ENCODE measurements at regions not wholly inside any gene's neighbourhood (a gene's known extent, or its start where the extent isn't known, plus 50 kb on each side); places are given as distances from the start of the nearest gene placed in this dataset.

DNA sequence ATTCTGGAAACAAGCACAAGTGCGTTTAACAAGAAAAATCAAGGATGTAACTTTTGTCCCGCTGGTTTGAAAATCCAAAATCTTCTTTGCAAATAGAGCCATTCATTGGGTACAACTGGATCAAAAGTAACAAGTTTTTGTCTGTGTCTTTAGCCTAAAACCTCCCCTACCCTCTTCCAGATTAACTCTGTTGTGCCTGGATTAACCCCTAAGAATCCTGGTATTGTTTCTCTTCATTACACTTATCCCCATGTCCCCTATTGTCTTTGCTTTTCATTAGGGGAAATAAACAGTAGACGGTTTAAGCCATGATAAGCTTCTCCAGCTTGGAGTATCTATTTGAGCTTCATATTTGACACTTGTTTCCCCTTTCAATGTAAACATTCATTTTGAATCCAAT is 242.1 kb upstream of the ARGLU1 start:
- DNase-seq = no peak
- H3K27me3 ChIP-seq = peaks cover 0 to 18% (median 0%) of the 10 kb centered on the region in 4 donors
- TF ChIP-seq, protein P1, sequence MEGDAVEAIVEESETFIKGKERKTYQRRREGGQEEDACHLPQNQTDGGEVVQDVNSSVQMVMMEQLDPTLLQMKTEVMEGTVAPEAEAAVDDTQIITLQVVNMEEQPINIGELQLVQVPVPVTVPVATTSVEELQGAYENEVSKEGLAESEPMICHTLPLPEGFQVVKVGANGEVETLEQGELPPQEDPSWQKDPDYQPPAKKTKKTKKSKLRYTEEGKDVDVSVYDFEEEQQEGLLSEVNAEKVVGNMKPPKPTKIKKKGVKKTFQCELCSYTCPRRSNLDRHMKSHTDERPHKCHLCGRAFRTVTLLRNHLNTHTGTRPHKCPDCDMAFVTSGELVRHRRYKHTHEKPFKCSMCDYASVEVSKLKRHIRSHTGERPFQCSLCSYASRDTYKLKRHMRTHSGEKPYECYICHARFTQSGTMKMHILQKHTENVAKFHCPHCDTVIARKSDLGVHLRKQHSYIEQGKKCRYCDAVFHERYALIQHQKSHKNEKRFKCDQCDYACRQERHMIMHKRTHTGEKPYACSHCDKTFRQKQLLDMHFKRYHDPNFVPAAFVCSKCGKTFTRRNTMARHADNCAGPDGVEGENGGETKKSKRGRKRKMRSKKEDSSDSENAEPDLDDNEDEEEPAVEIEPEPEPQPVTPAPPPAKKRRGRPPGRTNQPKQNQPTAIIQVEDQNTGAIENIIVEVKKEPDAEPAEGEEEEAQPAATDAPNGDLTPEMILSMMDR (IDR thresholded peaks at IDR 0.05) = no peak
- intact Hi-C loops (cut with DNase I) = no loop called here
- H3K9me3 ChIP-seq = no peaks in the 10 kb centered on the region
- WGBS, 2 donors = 68 to 69% methylated on average over 3 of the region's 3 CpGs
- H3K4me3 ChIP-seq = no peak overlapping the region
- no peaks in the 10 kb centered on the region for H3K36me3 ChIP-seq
- H3K27ac ChIP-seq = no peak overlapping the region
- peaks cover 0 to 7% (median 0%) of the 10 kb centered on the region in 3 donors for H3K4me1 ChIP-seq

DNA sequence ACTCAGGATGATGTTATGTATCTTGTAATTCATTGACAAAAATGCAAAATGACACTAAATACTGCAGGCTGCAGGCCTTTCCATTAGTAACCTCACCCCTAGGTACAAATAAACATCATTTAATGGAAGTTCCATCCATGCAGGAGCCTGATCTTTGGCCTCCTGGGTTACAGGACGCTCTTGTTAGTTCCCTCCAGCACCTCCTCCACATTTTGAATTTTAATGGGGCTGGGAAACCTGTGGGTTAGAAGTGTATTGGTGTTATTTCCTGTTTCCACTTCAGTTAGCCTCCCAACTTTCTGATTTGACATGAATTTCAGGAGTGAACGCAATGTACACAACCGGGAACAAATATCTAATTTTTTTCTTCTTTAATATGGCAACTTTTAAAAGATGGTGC is 237.1 kb upstream of the ARGLU1 start:
- H3K4me3 ChIP-seq = no peak overlapping the region
- intact Hi-C loops (cut with DNase I) = no loop called here

DNA sequence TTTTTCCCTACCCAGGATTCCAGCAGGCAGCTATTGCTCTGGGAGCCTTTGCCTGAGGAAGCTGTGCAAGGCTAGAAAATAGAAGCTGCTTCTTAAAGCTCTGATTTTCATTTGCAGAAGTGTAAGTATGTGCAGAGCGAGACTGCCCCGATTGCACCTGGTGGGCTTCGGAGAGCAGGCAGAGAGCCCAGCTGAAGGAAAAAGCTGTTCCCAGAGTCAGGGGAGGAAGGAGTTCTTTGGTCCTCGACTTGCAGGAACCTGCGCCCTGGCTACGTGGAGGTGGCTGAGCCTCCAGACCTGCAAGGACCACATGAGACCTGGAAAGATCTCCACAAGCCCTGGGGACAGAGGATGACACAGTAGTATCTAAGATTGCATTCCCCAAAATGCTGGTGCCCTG is 235.0 kb upstream of the ARGLU1 start:
- no peak for TF ChIP-seq POLR2A (IDR thresholded peaks at IDR 0.05)
- TF ChIP-seq, protein P1 (IDR thresholded peaks at IDR 0.05) = no peak
- no peak overlapping the region for H3K4me3 ChIP-seq
- no peaks in the 10 kb centered on the region for H3K4me1 ChIP-seq
- DNase-seq = no peak
- no peaks in the 10 kb centered on the region for H3K36me3 ChIP-seq
- H3K27me3 ChIP-seq = peaks cover 0 to 17% (median 0%) of the 10 kb centered on the region in 4 donors
- intact Hi-C loops (cut with DNase I) = no loop called here
- no peaks in the 10 kb centered on the region for H3K9me3 ChIP-seq
- no peak overlapping the region for H3K27ac ChIP-seq
- WGBS, 2 donors = no CpG with 5 or more reads among the region's 6 CpGs

More for the DNA sequence above, 237.1 kb upstream of the ARGLU1 start:
- 63 to 72% methylated on average over 3 of the region's 3 CpGs for WGBS, 2 donors
- Histone ChIP-seq H3K27me3 (peaks cover 0 to 14% (median 0%) of the 10 kb centered on the region in 4 donors), H3K36me3 (no peaks in the 10 kb centered on the region), H3K4me1 (peaks cover 0 to 7% (median 0%) of the 10 kb centered on the region in 3 donors), H3K27ac (no peak overlapping the region), H3K9me3 (no peaks in the 10 kb centered on the region)
- no peak for DNase-seq
- TF ChIP-seq, protein P1 (IDR thresholded peaks at IDR 0.05) = no peak
- no peak for TF ChIP-seq POLR2A (IDR thresholded peaks at IDR 0.05)

DNA sequence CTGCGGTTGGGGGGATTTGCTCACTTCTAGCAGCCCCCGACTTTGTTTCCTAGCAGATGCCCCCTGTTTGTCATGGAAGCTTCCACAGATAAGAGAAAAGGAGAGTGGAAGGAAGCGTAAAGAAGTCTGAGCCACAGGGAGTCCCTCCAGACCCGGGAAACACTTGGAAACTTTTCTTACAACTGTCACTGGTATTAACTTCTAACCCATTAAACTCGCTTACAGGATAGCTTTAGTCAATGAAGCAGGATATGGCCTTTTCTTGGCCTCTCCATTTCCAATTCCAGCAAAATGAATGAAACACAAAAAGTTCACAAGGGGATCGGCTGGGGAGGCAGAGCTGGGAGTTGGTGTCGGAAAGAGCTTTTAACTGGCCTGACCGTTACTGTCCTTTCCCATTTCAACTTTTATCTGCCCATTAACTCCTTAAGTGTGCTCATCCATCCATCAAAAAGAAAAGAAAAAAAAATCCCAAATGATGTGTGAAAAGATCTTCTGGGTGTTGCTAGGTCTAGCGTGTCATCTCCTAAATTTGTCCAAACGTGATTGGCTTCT is 231.9 kb upstream of the ARGLU1 start:
- WGBS, 2 donors = 80 to 83% methylated on average over 9 to 10 of the region's 10 CpGs
- intact Hi-C loops (cut with DNase I) = no loop called here

DNA sequence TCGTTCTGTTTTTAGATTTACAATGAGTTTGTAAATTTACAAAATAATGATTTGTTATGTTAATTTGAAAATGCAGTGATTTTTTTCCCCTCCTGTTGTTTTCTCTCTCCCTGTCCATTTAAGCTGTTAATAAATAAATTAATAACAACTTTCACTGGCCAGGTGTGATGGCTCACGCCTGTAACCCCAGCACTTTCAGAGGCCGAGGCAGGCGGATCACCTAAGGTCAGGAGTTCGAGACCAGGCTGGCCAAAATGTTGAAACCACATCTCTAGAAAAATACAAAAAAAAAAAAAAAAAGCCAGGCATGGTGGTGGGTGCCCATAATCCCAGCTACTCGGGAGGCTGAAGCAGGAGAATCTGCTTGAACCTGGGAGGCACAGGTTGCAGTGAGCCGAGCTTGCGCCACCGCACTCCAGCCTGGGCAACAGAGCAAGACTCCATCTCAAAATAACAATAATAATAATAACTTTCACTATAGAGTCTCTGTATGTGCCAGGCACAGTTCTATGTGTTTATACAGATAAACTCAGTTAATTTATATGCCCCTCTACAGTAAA is 229.2 kb upstream of the ARGLU1 start:
- DNase-seq = no peak
- TF ChIP-seq, protein P1 (IDR thresholded peaks at IDR 0.05) = no peak
- no peak for TF ChIP-seq POLR2A (IDR thresholded peaks at IDR 0.05)
- no peaks in the 10 kb centered on the region for H3K36me3 ChIP-seq
- H3K27me3 ChIP-seq = peaks cover 0 to 4% (median 0%) of the 10 kb centered on the region in 4 donors
- 76 to 84% methylated on average over 9 of the region's 9 CpGs for WGBS, 2 donors
- H3K4me3 ChIP-seq = no peak overlapping the region
- H3K9me3 ChIP-seq = no peaks in the 10 kb centered on the region
- intact Hi-C loops (cut with DNase I) = no loop called here
- H3K27ac ChIP-seq = no peak overlapping the region
- no peaks in the 10 kb centered on the region for H3K4me1 ChIP-seq

More for the DNA sequence above, 231.9 kb upstream of the ARGLU1 start:
- Histone ChIP-seq H3K4me3 (no peak overlapping the region), H3K9me3 (no peaks in the 10 kb centered on the region), H3K36me3 (no peaks in the 10 kb centered on the region), H3K4me1 (no peaks in the 10 kb centered on the region), H3K27ac (no peak overlapping the region), H3K27me3 (peaks cover 0 to 4% (median 0%) of the 10 kb centered on the region in 4 donors)
- TF ChIP-seq, protein P1 (IDR thresholded peaks at IDR 0.05) = no peak
- no peak for TF ChIP-seq POLR2A (IDR thresholded peaks at IDR 0.05)
- DNase-seq = no peak
